ENCODE measurements at regions not wholly inside any gene's neighbourhood (a gene's known extent, or its start where the extent isn't known, plus 50 kb on each side); places are given as distances from the start of the nearest gene placed in this dataset.

- no peaks in the 10 kb centered on the region for H3K27me3 ChIP-seq (ENCODE audit: insufficient read depth, poor library complexity, severe bottlenecking)
- H3K27ac ChIP-seq (replicated peaks) = no peak overlapping the region
- no peak for DNase-seq (ENCODE audit: low read depth in 1 of 2, low spot score in 1 of 2)
- no peak overlapping the region for H3K4me3 ChIP-seq (replicated peaks; ENCODE audit: insufficient read depth, low read length)
- TF ChIP-seq, protein P1, sequence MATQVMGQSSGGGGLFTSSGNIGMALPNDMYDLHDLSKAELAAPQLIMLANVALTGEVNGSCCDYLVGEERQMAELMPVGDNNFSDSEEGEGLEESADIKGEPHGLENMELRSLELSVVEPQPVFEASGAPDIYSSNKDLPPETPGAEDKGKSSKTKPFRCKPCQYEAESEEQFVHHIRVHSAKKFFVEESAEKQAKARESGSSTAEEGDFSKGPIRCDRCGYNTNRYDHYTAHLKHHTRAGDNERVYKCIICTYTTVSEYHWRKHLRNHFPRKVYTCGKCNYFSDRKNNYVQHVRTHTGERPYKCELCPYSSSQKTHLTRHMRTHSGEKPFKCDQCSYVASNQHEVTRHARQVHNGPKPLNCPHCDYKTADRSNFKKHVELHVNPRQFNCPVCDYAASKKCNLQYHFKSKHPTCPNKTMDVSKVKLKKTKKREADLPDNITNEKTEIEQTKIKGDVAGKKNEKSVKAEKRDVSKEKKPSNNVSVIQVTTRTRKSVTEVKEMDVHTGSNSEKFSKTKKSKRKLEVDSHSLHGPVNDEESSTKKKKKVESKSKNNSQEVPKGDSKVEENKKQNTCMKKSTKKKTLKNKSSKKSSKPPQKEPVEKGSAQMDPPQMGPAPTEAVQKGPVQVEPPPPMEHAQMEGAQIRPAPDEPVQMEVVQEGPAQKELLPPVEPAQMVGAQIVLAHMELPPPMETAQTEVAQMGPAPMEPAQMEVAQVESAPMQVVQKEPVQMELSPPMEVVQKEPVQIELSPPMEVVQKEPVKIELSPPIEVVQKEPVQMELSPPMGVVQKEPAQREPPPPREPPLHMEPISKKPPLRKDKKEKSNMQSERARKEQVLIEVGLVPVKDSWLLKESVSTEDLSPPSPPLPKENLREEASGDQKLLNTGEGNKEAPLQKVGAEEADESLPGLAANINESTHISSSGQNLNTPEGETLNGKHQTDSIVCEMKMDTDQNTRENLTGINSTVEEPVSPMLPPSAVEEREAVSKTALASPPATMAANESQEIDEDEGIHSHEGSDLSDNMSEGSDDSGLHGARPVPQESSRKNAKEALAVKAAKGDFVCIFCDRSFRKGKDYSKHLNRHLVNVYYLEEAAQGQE (IDR thresholded peaks at IDR 0.05; ENCODE audit: insufficient replicate concordance, low read depth) = no peak
- TF ChIP-seq SPI1 (IDR thresholded peaks at IDR 0.05; ENCODE audit: borderline replicate concordance, low read depth) (no peak), POLR2AphosphoS5 (IDR thresholded peaks at IDR 0.05; ENCODE audit: low read depth) (no peak), GABPA (IDR thresholded peaks at IDR 0.05; ENCODE audit: low read depth) (no peak)
- TF ChIP-seq, protein P2, sequence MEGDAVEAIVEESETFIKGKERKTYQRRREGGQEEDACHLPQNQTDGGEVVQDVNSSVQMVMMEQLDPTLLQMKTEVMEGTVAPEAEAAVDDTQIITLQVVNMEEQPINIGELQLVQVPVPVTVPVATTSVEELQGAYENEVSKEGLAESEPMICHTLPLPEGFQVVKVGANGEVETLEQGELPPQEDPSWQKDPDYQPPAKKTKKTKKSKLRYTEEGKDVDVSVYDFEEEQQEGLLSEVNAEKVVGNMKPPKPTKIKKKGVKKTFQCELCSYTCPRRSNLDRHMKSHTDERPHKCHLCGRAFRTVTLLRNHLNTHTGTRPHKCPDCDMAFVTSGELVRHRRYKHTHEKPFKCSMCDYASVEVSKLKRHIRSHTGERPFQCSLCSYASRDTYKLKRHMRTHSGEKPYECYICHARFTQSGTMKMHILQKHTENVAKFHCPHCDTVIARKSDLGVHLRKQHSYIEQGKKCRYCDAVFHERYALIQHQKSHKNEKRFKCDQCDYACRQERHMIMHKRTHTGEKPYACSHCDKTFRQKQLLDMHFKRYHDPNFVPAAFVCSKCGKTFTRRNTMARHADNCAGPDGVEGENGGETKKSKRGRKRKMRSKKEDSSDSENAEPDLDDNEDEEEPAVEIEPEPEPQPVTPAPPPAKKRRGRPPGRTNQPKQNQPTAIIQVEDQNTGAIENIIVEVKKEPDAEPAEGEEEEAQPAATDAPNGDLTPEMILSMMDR (IDR thresholded peaks at IDR 0.05; ENCODE audit: insufficient read depth, low read length) = no peak
Observed at GRCh38 chr19:23855676-23856075, 59.0 kb upstream of the ZNF726 start.

DNA sequence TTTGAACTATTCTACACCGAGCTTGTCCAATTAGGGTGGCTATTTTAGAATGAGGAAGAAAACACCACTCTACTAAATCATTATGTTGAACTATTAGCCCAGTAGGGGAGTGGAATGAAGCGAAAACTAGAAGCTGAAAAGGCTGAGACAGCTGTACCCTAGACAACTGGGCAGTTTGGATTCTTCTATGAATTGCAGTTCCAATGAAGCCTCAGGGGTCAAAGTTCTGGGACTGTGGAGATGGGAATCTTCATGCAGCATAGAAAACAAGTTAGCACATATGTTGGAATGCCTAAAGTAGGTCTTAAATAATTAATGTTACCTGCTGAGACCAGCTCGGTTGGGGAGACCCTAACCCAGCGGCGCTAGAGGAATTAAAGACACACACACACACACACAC lies 62.7 kb upstream of the ZNF726 start:
- no peaks in the 10 kb centered on the region for H3K27me3 ChIP-seq (ENCODE audit: insufficient read depth, poor library complexity, severe bottlenecking)
- no peak overlapping the region for H3K27ac ChIP-seq (replicated peaks)
- TF ChIP-seq SPI1 (IDR thresholded peaks at IDR 0.05; ENCODE audit: borderline replicate concordance, low read depth) = no peak
- no peak for TF ChIP-seq GABPA (IDR thresholded peaks at IDR 0.05; ENCODE audit: low read depth)
- no peak for TF ChIP-seq POLR2AphosphoS5 (IDR thresholded peaks at IDR 0.05; ENCODE audit: low read depth)
- TF ChIP-seq, protein P2 (IDR thresholded peaks at IDR 0.05; ENCODE audit: insufficient read depth, low read length) = no peak
- TF ChIP-seq, protein P1 (IDR thresholded peaks at IDR 0.05; ENCODE audit: insufficient replicate concordance, low read depth) = no peak
- DNase-seq (ENCODE audit: low read depth in 1 of 2, low spot score in 1 of 2) = no peak
- no peak overlapping the region for H3K4me3 ChIP-seq (replicated peaks; ENCODE audit: insufficient read depth, low read length)

DNA sequence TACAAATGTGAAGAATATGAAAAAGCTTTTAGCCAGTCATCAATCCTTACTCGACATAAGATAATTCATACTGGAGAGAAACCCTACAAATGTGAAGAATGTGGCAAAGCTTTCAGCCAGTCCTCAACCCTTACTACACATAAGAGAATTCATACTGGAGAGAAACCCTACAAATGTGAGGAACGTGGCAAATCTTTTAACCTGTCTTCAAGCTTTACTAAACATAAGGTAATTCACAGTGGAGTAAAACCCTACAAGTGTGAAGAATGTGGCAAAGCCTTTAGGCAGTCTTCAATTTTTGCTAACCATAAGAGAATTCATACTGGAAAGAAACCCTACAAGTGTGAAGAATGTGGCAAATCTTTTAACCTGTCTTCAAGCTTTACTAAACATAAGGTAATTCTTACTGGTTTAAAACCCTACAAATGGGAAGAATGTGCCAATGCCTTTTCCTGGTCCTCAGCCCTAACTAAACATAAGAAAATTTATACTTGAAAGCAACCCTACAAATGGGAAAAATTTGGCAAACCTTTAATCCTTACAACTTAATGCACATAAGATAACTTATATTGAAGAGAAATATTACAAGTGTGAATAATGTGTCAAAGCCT lies 74.1 kb upstream of the ZNF681 start:
- Histone ChIP-seq H3K4me3 (replicated peaks; ENCODE audit: insufficient read depth, low read length) (no peak overlapping the region), H3K27me3 (ENCODE audit: insufficient read depth, poor library complexity, severe bottlenecking) (no peaks in the 10 kb centered on the region), H3K27ac (replicated peaks) (no peak overlapping the region)
- no peak for DNase-seq (ENCODE audit: low read depth in 1 of 2, low spot score in 1 of 2)
- no peak for TF ChIP-seq POLR2AphosphoS5 (IDR thresholded peaks at IDR 0.05; ENCODE audit: low read depth)
- TF ChIP-seq SPI1 (IDR thresholded peaks at IDR 0.05; ENCODE audit: borderline replicate concordance, low read depth) = no peak
- no peak for TF ChIP-seq GABPA (IDR thresholded peaks at IDR 0.05; ENCODE audit: low read depth)
- TF ChIP-seq, protein P1 (IDR thresholded peaks at IDR 0.05; ENCODE audit: insufficient replicate concordance, low read depth) = no peak
- TF ChIP-seq, protein P2 (IDR thresholded peaks at IDR 0.05; ENCODE audit: insufficient read depth, low read length) = no peak

Measured in HL-60 (cell line).